A673 (cell line): ENCODE measurements at regions not wholly inside any gene's neighbourhood (a gene's known extent, or its start where the extent isn't known, plus 50 kb on each side); places are given as distances from the start of the nearest gene placed in this dataset.

ENCODE experiments used
- BruUV-seq: library from RNA; stranded (reverse); fragments of 400-500 nt; replicated peaks from 2 replicates; lab custom pipeline; 2021; lab: Mats Ljungman, UMichigan
- CTCF ChIA-PET: fragments of 300-600 bp; sonication (Branson Sonifier 250); formaldehyde crosslinking; loops from one replicate; lab custom pipeline; 2022; ENCODE audit warnings: antibody characterized with exemption; lab: Charles Lee
- POLR2A ChIA-PET: fragments of 300-600 bp; sonication (Branson Sonifier 250); formaldehyde crosslinking; loops from one replicate; lab custom pipeline; 2022; ENCODE audit warnings: antibody characterized with exemption; ENCODE audit not compliant: low non-redundant PET; lab: Charles Lee
- DNase-seq: peaks from one replicate; pipeline ENCODE4 v3.0.0-alpha.2; 2015; ENCODE audit warnings: low spot score
- H3K27ac ChIP-seq: fragments of 200-600 bp; sonication (generic); 2 replicates; pipeline ENCODE4 v1.5.1; 2016; ENCODE audit warnings: mixed run types, low read depth, mild to moderate bottlenecking, mixed read lengths, antibody characterized with exemption, low read length; ENCODE audit not compliant: poor library complexity, severe bottlenecking
- H3K27me3 ChIP-seq: fragments of 200-600 bp; sonication (generic); replicated peaks from 2 replicates; pipeline ENCODE4 v1.6.1; 2017; ENCODE audit warnings: mixed run types, low read depth, mild to moderate bottlenecking, mixed read lengths, antibody characterized with exemption, low read length; ENCODE audit not compliant: insufficient read depth, poor library complexity
- H3K36me3 ChIP-seq: fragments of 200-600 bp; sonication (generic); 2 replicates; pipeline ENCODE4 v1.6.1; 2016; ENCODE audit warnings: mixed run types, mild to moderate bottlenecking, mixed read lengths, antibody characterized with exemption, low read length; ENCODE audit not compliant: insufficient read depth, poor library complexity, severe bottlenecking
- H3K4me1 ChIP-seq: fragments of 200-600 bp; sonication (generic); 2 replicates; pipeline ENCODE4 v1.6.1; 2017; ENCODE audit warnings: mixed run types, mild to moderate bottlenecking, mixed read lengths, antibody characterized with exemption, low read length; ENCODE audit not compliant: insufficient read depth, poor library complexity, severe bottlenecking
- H3K4me3 ChIP-seq: fragments of 200-600 bp; sonication (generic); 2 replicates; pipeline ENCODE4 v1.5.1; 2016; ENCODE audit warnings: low read depth, mixed run types, mild to moderate bottlenecking, mixed read lengths, low read length; ENCODE audit not compliant: poor library complexity, severe bottlenecking
- H3K9me3 ChIP-seq: fragments of 200-600 bp; sonication (generic); 2 replicates; pipeline ENCODE4 v1.6.1; 2016; ENCODE audit warnings: mixed run types, low read depth, mild to moderate bottlenecking, mixed read lengths, antibody characterized with exemption, low read length; ENCODE audit not compliant: poor library complexity, severe bottlenecking
- EZH2 ChIP-seq: fragments of 200-600 bp; sonication (generic); IDR thresholded peaks from 2 replicates; pipeline ENCODE4 v1.6.1; 2017; ENCODE audit warnings: borderline replicate concordance, low read depth, mild to moderate bottlenecking, mixed read lengths, antibody characterized with exemption, low read length; ENCODE audit not compliant: poor library complexity, severe bottlenecking
- intact Hi-C: fragments of 100-400 bp; cut with micrococcal nuclease; formaldehyde crosslinking; loops from one replicate; pipeline ENCODE4 v1.10.0; 2022; ENCODE audit not compliant: unreplicated experiment
- TF ChIP-seq, protein P1 (sequence below): fragments of 300-800, 200-600 bp; sonication (generic); conservative IDR thresholded peaks from 2 replicates; pipeline ENCODE4 v1.5.1; 2017; ENCODE audit warnings: low read depth, mild to moderate bottlenecking, antibody characterized with exemption, low read length, moderate library complexity, mixed read lengths

DNA sequence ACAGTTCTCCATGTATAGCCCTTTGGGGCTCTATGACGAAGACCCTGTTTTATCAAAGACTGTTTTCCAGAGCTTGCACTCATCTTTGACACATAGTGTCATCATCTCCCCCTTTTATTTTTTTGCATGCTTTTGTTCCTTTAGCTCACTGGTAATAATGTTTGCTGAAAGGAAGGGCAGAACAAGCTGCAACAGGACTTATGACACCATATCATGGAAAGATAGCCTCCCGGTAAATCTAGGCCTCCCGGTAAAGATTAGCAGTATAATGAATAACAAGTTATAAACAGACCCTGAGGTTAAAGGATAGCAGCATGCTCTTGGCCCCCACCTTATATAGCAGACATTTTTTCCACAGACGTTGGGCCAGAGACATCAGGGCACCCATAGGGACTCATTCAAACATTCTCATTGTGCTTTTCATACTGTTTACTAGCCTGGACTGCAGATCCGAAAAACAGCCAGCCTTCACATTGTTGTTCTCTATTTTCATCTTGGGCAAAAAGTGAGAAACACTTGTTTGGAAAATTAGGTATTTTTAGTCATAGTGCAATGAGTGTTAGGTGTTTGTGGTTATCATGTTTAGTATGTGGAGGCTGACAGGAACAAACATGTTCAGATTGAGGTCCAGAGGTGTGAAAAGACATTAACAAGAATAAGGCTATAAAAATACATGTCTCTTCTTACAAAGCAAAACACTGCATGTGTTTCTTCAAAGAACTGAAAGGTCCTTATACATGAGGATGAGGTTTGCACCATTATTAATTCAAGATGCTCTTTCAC is 136.9 kb upstream of the SPRY2 start:
- H3K27me3 ChIP-seq = no peaks in the 10 kb centered on the region
- H3K36me3 ChIP-seq = no peaks in the 10 kb centered on the region
- intact Hi-C loops = no loop called here
- H3K4me1 ChIP-seq = no peaks in the 10 kb centered on the region
- no peak for DNase-seq
- TF ChIP-seq EZH2 = no peak
- TF ChIP-seq, protein P1, sequence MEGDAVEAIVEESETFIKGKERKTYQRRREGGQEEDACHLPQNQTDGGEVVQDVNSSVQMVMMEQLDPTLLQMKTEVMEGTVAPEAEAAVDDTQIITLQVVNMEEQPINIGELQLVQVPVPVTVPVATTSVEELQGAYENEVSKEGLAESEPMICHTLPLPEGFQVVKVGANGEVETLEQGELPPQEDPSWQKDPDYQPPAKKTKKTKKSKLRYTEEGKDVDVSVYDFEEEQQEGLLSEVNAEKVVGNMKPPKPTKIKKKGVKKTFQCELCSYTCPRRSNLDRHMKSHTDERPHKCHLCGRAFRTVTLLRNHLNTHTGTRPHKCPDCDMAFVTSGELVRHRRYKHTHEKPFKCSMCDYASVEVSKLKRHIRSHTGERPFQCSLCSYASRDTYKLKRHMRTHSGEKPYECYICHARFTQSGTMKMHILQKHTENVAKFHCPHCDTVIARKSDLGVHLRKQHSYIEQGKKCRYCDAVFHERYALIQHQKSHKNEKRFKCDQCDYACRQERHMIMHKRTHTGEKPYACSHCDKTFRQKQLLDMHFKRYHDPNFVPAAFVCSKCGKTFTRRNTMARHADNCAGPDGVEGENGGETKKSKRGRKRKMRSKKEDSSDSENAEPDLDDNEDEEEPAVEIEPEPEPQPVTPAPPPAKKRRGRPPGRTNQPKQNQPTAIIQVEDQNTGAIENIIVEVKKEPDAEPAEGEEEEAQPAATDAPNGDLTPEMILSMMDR = no peak
- POLR2A ChIA-PET = no interaction called here
- H3K27ac ChIP-seq = no peak overlapping the region
- no peak overlapping the region for H3K4me3 ChIP-seq
- CTCF ChIA-PET = no interaction called here
- H3K9me3 ChIP-seq = no peaks in the 10 kb centered on the region
- no TSS peak for BruUV-seq

DNA sequence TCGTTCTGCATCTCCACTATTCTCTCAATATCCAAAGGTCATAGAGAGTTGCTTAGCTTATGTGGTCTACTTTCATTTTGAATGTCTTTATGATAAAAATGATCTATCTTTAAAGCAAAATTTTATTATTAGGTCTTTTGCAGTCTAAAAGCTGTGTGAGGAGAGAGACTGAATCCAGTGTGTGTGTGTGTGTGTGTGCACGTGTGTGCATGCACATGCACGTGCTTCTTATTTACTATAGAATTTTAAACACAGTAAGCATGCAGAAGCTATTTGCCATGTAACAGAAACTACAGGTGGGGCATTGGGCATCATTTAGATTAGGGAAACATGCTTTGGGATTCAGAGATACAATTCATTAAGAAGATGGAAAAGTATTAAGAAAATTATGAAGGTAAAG is 136.0 kb upstream of the SPRY2 start:
- no peak for TF ChIP-seq EZH2
- TF ChIP-seq, protein P1 = no peak
- no peak for DNase-seq
- POLR2A ChIA-PET = interaction anchor here (0.7 kb wide), 1 partner anchor 130 kb away, joined by 3 read pairs; no protein-coding TSS in a partner anchor
- CTCF ChIA-PET = no interaction called here
- H3K36me3 ChIP-seq = no peaks in the 10 kb centered on the region
- no TSS peak for BruUV-seq
- intact Hi-C loops = no loop called here
- no peak overlapping the region for H3K4me3 ChIP-seq
- H3K27ac ChIP-seq = no peak overlapping the region
- no peaks in the 10 kb centered on the region for H3K27me3 ChIP-seq
- no peaks in the 10 kb centered on the region for H3K9me3 ChIP-seq
- no peaks in the 10 kb centered on the region for H3K4me1 ChIP-seq

DNA sequence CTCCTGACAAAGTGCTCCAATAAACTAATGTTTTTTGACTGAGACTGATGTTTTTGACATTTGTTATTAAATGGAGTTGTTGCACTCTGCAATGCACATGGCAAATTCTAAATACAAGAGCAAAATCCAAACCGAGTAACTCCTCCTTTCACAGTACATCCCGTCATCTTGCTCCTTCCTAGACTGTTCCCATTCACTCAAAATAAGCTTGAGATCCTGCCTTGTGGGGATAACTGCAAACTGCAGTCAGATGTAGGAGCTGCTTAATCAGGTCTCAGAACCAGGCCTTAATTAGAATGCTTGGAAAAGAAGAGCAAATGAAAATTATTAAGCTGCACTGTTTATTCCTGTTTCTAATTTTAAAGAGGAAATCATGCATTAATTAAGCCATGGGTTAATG is 134.8 kb upstream of the SPRY2 start:
- no TSS peak for BruUV-seq
- Histone ChIP-seq H3K36me3 (no peaks in the 10 kb centered on the region), H3K9me3 (no peaks in the 10 kb centered on the region), H3K4me3 (no peak overlapping the region), H3K27ac (no peak overlapping the region), H3K4me1 (peaks cover 3% of the 10 kb centered on the region), H3K27me3 (no peaks in the 10 kb centered on the region)
- CTCF ChIA-PET = no interaction called here
- POLR2A ChIA-PET = no interaction called here
- TF ChIP-seq EZH2 = no peak
- TF ChIP-seq, protein P1 = no peak
- intact Hi-C loops = no loop called here
- DNase-seq = no peak
